Endothelial cell of umbilical vein (primary cell): ENCODE measurements at regions not wholly inside any gene's neighbourhood (a gene's known extent, or its start where the extent isn't known, plus 50 kb on each side); places are given as distances from the start of the nearest gene placed in this dataset.

Experiments
- EZH2 ChIP-seq: IDR thresholded peaks from 2 replicates; pipeline ENCODE4 v1.6.1; 2012; ENCODE audit warnings: borderline replicate concordance, low read depth, mild to moderate bottlenecking, moderate library complexity, low read length, inconsistent platforms; ENCODE audit not compliant: severe bottlenecking
- GATA2 ChIP-seq: IDR thresholded peaks from 2 replicates; pipeline ENCODE4 v1.7.0; 2011; ENCODE audit warnings: low read depth, mild to moderate bottlenecking, moderate library complexity, mixed read lengths, low read length; ENCODE audit not compliant: insufficient read length, insufficient read depth
- JUN ChIP-seq: IDR thresholded peaks from 2 replicates; pipeline ENCODE4 v1.6.1; 2011; ENCODE audit warnings: borderline replicate concordance, low read depth; ENCODE audit not compliant: insufficient read length, insufficient read depth
- MYC ChIP-seq: IDR thresholded peaks from one replicate; pipeline ENCODE4 v1.6.1; 2011; ENCODE audit warnings: mild to moderate bottlenecking, low read depth, low read length
- POLR2A ChIP-seq: IDR thresholded peaks from 2 replicates; pipeline ENCODE4 v1.6.1; 2012; ENCODE audit warnings: low read depth, mild to moderate bottlenecking, control low read depth, low read length
- POLR2AphosphoS5 ChIP-seq: IDR thresholded peaks from 2 replicates; pipeline ENCODE4 v1.6.1; 2012; ENCODE audit warnings: low read depth, mild to moderate bottlenecking, control low read depth, low read length, moderate library complexity; ENCODE audit not compliant: insufficient read depth
- TF ChIP-seq, protein P1 (sequence below), 2 donors: IDR thresholded peaks; 1 replicate in 1 of 2; 2 replicates in 1 of 2; pipeline ENCODE4 v1.5.1; 2011; ENCODE audit warnings: low read length in 2 of 2, mild to moderate bottlenecking in 2 of 2, moderate library complexity in 2 of 2, control low read depth in 1 of 2, inconsistent platforms in 1 of 2, low read depth in 1 of 2; ENCODE audit not compliant: insufficient read depth in 1 of 2; ENCODE audit errors: extremely low read depth in 1 of 2

DNA sequence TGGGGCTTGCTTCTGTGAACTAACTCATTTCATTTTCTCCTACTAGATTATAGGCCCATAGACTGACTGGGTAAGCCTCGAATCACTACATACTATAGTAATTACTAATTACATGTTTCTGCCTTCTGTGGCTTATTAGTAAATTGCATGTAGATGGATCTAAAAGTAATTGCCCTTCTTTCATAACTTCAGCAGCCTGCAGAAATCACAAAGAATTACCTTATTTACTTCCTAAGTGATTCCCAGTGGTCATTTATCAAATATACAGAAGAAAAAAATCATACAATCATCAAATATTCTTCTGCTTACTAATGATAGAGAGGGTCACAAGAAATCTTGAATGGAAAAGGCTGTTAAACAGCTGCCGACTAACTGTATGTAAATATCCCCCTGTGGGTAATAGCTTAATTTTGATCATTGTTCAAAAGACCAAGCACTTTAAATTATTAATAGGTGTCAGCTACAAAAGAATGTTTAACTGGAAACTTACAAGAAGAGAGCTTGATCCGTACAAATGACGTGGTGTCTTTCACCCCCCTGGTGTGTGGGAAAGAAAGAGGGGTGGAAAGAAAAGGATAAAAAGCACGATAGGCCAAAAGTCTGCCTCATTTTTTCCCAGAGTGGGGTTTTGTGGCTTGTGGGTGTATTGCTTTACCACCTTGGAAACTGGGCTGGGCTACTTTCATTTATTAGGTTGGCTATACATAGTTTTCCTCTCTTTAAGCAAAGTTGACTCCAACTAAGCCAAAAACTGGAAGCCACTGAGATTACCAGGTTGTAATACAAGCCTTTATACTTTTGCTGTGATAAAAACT, 361.8 kb upstream of the ZMIZ1 start:
- TF ChIP-seq POLR2AphosphoS5 (no peak), EZH2 (no peak), POLR2A (no peak), GATA2 (no peak), JUN (no peak), MYC (no peak)
- TF ChIP-seq, protein P1, sequence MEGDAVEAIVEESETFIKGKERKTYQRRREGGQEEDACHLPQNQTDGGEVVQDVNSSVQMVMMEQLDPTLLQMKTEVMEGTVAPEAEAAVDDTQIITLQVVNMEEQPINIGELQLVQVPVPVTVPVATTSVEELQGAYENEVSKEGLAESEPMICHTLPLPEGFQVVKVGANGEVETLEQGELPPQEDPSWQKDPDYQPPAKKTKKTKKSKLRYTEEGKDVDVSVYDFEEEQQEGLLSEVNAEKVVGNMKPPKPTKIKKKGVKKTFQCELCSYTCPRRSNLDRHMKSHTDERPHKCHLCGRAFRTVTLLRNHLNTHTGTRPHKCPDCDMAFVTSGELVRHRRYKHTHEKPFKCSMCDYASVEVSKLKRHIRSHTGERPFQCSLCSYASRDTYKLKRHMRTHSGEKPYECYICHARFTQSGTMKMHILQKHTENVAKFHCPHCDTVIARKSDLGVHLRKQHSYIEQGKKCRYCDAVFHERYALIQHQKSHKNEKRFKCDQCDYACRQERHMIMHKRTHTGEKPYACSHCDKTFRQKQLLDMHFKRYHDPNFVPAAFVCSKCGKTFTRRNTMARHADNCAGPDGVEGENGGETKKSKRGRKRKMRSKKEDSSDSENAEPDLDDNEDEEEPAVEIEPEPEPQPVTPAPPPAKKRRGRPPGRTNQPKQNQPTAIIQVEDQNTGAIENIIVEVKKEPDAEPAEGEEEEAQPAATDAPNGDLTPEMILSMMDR (IDR thresholded peaks at IDR 0.05; ENCODE audit: extremely low read depth in 1 of 2, insufficient read depth in 1 of 2, low read depth in 1 of 2, low read length in 2 of 2), result no peak
